Activated CD4-positive, alpha-beta memory T cell treated with anti-CD3 and anti-CD28 coated beads for 36 hours (primary cell): ENCODE measurements at regions not wholly inside any gene's neighbourhood (a gene's known extent, or its start where the extent isn't known, plus 50 kb on each side); places are given as distances from the start of the nearest gene placed in this dataset.
"Not testable (repeated sequence)": the region's sequence is repeated elsewhere in the genome, so short reads cannot be mapped to it uniquely, and the experiment has no call there.

Experiments
- CTCF ChIA-PET: fragments of 350-600 bp; sonication (Branson Sonifier 250); formaldehyde crosslinking; loops from one replicate; lab custom pipeline; 2021; ENCODE audit warnings: antibody characterized with exemption, inconsistent platforms; lab: Charles Lee
- POLR2A ChIA-PET: fragments of 350-600 bp; sonication (Branson Sonifier 250); formaldehyde crosslinking; loops from one replicate; lab custom pipeline; 2021; ENCODE audit warnings: antibody characterized with exemption; lab: Charles Lee
- DNase-seq: peaks from one replicate; pipeline ENCODE4 v3.0.0-alpha.2; 2020
- H3K27ac Mint-ChIP-seq: one replicate; pipeline ENCODE4 v1.8.0; 2021; ENCODE audit warnings: mixed read lengths
- H3K27me3 Mint-ChIP-seq: one replicate; pipeline ENCODE4 v1.8.0; 2021; ENCODE audit warnings: mixed read lengths
- H3K36me3 Mint-ChIP-seq: one replicate; pipeline ENCODE4 v1.8.0; 2021; ENCODE audit warnings: mixed read lengths
- H3K4me1 Mint-ChIP-seq: one replicate; pipeline ENCODE4 v1.8.0; 2021; ENCODE audit warnings: low read depth, mixed read lengths
- H3K4me3 Mint-ChIP-seq: one replicate; pipeline ENCODE4 v1.8.0; 2021; ENCODE audit warnings: mild to moderate bottlenecking, mixed read lengths
- H3K9me3 Mint-ChIP-seq: one replicate; pipeline ENCODE4 v1.8.0; 2021; ENCODE audit warnings: mixed read lengths
- intact Hi-C: fragments of 100-400 bp; cut with micrococcal nuclease; formaldehyde crosslinking; loops from one replicate; pipeline ENCODE4 v1.15.1; 2023

DNA sequence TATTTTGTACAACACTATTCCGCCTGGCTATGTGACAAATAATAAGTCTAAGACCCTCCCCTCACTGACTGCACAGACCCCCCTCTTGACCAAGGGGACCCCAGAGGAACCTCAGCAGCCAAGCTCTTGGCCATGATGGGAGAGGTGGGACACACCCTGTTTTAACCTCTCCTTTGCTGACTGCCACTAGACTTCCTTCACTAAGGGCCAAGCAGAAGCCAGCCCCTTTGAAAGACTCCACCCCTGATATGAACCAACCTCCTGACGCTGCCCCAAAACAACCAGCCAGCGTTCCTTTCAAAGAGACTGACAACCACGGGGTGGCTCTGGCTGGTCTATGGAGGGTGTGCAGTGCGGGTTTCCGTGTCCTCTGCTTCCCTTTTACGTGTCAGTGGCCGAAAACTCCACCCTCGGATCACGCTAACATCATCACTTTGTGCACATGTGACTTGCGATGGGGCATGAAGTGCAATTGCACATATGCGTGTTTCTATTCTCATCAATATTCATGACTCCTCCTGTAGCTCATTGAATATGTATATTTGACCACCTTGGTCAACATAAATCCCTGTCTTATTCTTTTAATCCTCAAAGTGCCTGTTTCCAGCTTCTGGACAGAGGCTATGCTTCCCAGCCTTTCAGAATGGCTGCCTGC, 643.9 kb downstream of the TBC1D22A start:
- Mint-ChIP-seq H3K4me1 (no peaks in the 10 kb centered on the region), H3K27ac (no peak overlapping the region), H3K36me3 (no peaks in the 10 kb centered on the region), H3K4me3 (no peak overlapping the region), H3K9me3 (no peaks in the 10 kb centered on the region), H3K27me3 (peaks cover 6% of the 10 kb centered on the region)
- ChIA-PET CTCF (no interaction called here), POLR2A (no interaction called here)
- intact Hi-C loops: no loop called here
- no peak for DNase-seq

DNA sequence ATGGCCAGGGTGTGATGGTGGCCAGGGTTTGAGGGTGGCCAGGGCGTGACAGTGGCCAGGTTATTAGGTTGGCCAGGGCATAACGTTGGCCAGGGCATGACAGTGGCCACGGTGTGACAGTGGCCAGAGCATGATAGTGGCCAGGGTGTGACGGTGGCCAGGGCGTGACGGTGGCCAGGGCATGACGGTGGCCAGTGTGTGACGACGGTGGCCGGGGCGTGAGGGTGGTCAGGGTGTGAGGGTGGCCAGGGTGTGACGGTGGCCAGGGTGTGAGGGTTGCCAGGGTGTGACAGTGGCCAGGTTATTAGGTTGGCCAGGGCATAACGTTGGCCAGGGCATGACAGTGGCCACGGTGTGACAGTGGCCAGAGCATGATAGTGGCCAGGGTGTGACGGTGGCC, 642.8 kb downstream of the TBC1D22A start:
- H3K36me3 Mint-ChIP-seq, POLR2A ChIA-PET, DNase-seq, H3K4me1 Mint-ChIP-seq, H3K4me3 Mint-ChIP-seq, H3K27me3 Mint-ChIP-seq, H3K27ac Mint-ChIP-seq, H3K9me3 Mint-ChIP-seq, intact Hi-C loops, CTCF ChIA-PET: not testable (repeated sequence)

DNA sequence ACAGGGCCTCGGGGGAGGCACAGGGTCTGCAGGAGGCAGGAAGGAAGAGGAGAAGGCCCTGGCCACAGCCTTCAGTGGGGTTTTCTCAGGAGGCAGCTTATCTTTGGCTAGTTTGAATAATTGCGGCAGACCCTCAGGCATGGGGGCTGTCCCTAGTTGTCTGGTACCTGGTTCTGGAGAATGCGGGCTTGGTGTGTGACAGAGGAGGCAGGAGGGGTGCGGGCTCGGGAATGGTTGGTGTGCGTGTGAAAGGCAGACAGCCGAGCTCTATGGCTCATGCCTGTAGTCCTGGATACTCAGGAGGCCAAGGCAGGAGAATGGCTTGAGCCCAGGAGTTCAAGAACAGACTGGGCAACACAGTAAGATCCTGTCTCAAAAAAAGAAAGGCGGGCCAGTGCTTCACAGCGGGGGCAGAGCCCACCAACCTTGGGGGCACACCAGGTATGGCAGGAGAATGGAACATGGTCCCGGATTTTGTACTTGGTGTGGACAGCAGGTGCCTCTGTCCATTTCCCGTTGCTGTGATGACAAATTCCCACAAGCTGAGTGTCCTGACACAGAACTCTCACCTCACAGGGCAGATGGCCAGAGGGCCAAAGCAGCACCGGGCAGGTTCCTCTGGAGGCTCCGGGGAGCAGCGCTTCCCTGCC, 640.6 kb downstream of the TBC1D22A start:
- H3K27ac Mint-ChIP-seq: no peak overlapping the region
- CTCF ChIA-PET: no interaction called here
- POLR2A ChIA-PET: no interaction called here
- H3K27me3 Mint-ChIP-seq: no peaks in the 10 kb centered on the region
- intact Hi-C loops: no loop called here
- no peaks in the 10 kb centered on the region for H3K36me3 Mint-ChIP-seq
- H3K4me3 Mint-ChIP-seq: no peak overlapping the region
- H3K4me1 Mint-ChIP-seq: no peaks in the 10 kb centered on the region
- no peak for DNase-seq
- no peaks in the 10 kb centered on the region for H3K9me3 Mint-ChIP-seq

DNA sequence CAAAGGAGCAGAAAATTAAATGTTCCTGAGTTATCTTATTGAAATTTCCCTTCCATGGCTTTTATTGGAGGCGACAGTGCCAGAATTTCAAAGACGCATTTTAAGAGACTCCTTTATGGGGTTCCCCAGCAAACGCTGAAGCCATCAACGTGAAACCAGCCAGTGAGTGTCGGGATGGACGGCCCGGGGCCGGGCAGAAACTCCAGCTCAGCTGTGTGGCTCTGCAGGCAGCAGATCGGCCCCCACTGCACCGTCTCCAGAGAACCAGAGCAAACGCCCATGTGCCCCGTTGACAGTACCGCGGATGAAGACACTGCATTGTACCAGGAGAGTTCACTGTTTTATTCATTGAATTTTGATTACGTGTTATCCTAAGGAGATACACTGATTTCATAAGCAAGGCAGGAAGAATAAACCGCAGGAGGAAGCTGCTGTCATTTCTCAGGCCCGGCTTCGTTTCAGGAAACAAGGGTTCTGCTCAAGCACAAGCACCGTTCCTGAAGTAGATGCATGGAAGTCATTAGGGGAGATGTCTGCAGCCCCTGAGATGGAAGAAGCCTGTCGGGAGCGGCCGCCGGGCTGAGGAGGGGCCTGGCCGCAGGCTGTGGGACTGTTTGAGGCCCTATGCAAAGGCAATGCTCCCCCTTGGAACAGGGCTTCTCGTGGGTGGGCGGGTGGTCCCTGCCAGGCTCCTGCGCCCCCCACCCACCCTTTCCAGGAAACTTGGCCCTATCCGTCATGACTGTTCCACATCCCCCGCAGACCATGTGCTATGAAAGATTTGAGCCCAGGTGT, 639.7 kb downstream of the TBC1D22A start:
- Mint-ChIP-seq H3K36me3 (no peaks in the 10 kb centered on the region), H3K4me1 (no peaks in the 10 kb centered on the region), H3K9me3 (no peaks in the 10 kb centered on the region), H3K27ac (no peak overlapping the region), H3K4me3 (no peak overlapping the region), H3K27me3 (no peaks in the 10 kb centered on the region)
- POLR2A ChIA-PET: no interaction called here
- CTCF ChIA-PET: no interaction called here
- intact Hi-C loops: no loop called here
- DNase-seq: no peak

- no peaks in the 10 kb centered on the region for H3K4me1 Mint-ChIP-seq
- intact Hi-C loops: no loop called here
- H3K27ac Mint-ChIP-seq: no peak overlapping the region
- no peak for DNase-seq
- H3K9me3 Mint-ChIP-seq: no peaks in the 10 kb centered on the region
- H3K4me3 Mint-ChIP-seq: no peak overlapping the region
- CTCF ChIA-PET: no interaction called here
- no peaks in the 10 kb centered on the region for H3K27me3 Mint-ChIP-seq
- no peaks in the 10 kb centered on the region for H3K36me3 Mint-ChIP-seq
- POLR2A ChIA-PET: no interaction called here
Measured at GRCh38 chr22:47401592-47401898, 639.1 kb downstream of the TBC1D22A start.

DNA sequence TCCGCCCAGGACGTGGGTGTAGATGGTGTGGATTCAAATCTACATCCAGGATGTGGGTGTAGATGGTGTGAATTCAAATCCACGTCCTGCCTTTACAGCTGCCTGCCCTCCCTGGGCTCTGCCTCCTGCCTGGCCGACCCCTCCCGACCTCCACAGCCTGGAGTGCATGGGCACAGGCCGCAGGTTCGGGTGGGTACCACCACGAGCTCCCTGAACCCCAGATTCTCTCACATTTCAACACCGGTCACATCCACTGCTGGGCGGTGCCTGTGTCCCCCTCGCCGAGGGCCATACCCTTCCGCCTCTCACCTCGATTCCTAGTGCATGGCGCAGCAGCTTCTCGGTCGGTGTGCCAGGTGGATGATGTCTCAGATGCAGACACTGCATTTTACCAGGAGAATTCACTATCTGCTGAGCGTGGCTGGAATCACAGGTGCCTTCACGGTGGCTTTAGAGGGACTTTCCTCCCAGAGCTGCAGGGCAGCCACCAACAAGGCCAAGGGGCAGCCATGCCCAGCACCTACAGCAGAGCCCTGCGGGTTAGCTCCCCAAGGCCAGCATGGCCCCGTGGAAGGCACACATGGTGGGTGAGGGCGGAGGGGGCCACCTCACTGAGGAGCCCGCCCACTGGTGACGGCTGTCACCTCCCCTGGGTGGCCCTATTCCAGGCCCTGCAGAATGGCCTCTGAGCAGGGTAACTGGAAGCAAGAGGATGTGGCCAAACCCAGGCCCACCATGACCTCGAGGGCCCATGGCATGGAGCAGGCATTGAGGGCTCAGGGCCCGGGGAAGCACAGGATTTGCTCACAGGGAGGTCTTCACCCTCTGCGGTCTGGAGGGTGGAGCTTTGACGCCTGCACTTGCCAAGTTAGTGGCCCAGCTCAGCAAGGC, 638.5 kb downstream of the TBC1D22A start:
- Mint-ChIP-seq H3K4me1 (no peaks in the 10 kb centered on the region), H3K27me3 (no peaks in the 10 kb centered on the region), H3K27ac (no peak overlapping the region), H3K9me3 (no peaks in the 10 kb centered on the region), H3K4me3 (no peak overlapping the region), H3K36me3 (no peaks in the 10 kb centered on the region)
- CTCF ChIA-PET: no interaction called here
- intact Hi-C loops: no loop called here
- DNase-seq: no peak
- POLR2A ChIA-PET: no interaction called here

- H3K4me3 Mint-ChIP-seq, H3K36me3 Mint-ChIP-seq, intact Hi-C loops, H3K27ac Mint-ChIP-seq, CTCF ChIA-PET, DNase-seq, H3K27me3 Mint-ChIP-seq, H3K4me1 Mint-ChIP-seq, POLR2A ChIA-PET, H3K9me3 Mint-ChIP-seq: not testable (repeated sequence)
Measured at GRCh38 chr22:47400131-47400530, 637.7 kb downstream of the TBC1D22A start.

- Mint-ChIP-seq H3K4me1 (no peaks in the 10 kb centered on the region), H3K36me3 (no peaks in the 10 kb centered on the region), H3K9me3 (no peaks in the 10 kb centered on the region), H3K27ac (no peak overlapping the region), H3K27me3 (no peaks in the 10 kb centered on the region), H3K4me3 (no peak overlapping the region)
- DNase-seq: no peak
- ChIA-PET CTCF (no interaction called here), POLR2A (no interaction called here)
- intact Hi-C loops: no loop called here
Measured at GRCh38 chr22:47398921-47399790, 636.7 kb downstream of the TBC1D22A start.

DNA sequence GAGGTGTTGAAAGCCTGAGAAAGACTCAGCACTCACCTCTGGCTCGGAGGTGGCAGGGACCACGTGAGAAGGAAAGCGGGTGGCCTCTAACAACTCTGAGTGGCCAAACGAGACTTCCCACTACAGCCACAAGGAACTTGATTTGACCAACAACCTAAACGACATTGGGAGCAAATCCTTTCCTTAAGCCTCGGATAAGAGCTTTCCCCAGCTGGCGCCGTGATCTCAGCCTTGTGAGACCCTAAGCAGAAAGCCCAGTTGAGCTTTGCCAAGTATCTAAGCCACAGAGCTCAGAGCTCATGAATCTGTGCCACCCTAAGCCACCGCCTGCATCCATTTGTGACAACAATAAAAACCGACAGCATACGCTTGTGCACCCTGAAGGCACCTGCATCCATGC, 636.0 kb downstream of the TBC1D22A start:
- no peaks in the 10 kb centered on the region for H3K36me3 Mint-ChIP-seq
- POLR2A ChIA-PET: no interaction called here
- no peak overlapping the region for H3K4me3 Mint-ChIP-seq

GRCh38 chr22:47397673-47398072, 635.2 kb downstream of the TBC1D22A start:
- intact Hi-C loops: no loop called here
- Mint-ChIP-seq H3K9me3 (no peaks in the 10 kb centered on the region), H3K36me3 (no peaks in the 10 kb centered on the region), H3K27me3 (no peaks in the 10 kb centered on the region), H3K4me1 (no peaks in the 10 kb centered on the region), H3K27ac (no peak overlapping the region), H3K4me3 (no peak overlapping the region)
- DNase-seq: no peak
- ChIA-PET POLR2A (no interaction called here), CTCF (no interaction called here)

More for the DNA sequence above, 636.0 kb downstream of the TBC1D22A start:
- Mint-ChIP-seq H3K9me3 (no peaks in the 10 kb centered on the region), H3K27ac (no peak overlapping the region), H3K27me3 (no peaks in the 10 kb centered on the region), H3K4me1 (no peaks in the 10 kb centered on the region)
- DNase-seq: no peak
- CTCF ChIA-PET: no interaction called here
- intact Hi-C loops: no loop called here

- Mint-ChIP-seq H3K36me3 (no peaks in the 10 kb centered on the region), H3K4me3 (no peak overlapping the region), H3K4me1 (no peaks in the 10 kb centered on the region), H3K9me3 (no peaks in the 10 kb centered on the region), H3K27me3 (no peaks in the 10 kb centered on the region), H3K27ac (no peak overlapping the region)
- intact Hi-C loops: no loop called here
- CTCF ChIA-PET: no interaction called here
- POLR2A ChIA-PET: no interaction called here
- DNase-seq: no peak
Measured at GRCh38 chr22:47396515-47396914, 634.1 kb downstream of the TBC1D22A start.
